GM12892 (cell line): ENCODE measurements at regions not wholly inside any gene's neighbourhood (a gene's known extent, or its start where the extent isn't known, plus 50 kb on each side); places are given as distances from the start of the nearest gene placed in this dataset.

Experiments used
- POLR2A ChIP-seq: IDR thresholded peaks from 2 replicates; pipeline ENCODE4 v1.6.1; 2011; ENCODE audit warnings: low read depth, low read length, control low read depth
- POLR2AphosphoS5 ChIP-seq: IDR thresholded peaks from 2 replicates; pipeline ENCODE4 v1.6.1; 2011; ENCODE audit warnings: low read depth, low read length, control low read depth

DNA sequence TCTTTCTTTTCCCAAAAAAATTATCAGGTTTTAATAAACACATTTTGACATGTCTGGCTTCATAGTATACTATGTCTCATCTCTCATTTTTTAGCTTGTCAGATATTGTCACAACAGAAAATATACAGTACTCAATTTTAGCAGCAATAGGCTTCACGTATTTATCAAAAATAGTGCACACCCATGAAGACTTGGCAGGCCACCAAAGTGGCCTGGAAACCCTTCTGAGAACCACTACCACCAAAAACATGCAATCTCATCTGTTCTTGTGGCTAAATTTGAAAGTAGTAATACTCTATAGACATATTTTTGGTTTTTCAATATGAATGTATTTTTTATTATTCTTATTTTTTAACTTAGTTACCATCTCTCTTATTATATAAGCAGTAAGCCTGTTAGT is 1094.5 kb upstream of the LRRN3 start:
- TF ChIP-seq POLR2A (no peak), POLR2AphosphoS5 (no peak)
